Non-pigmented ciliary epithelial cell (primary cell): ENCODE measurements at regions not wholly inside any gene's neighbourhood (a gene's known extent, or its start where the extent isn't known, plus 50 kb on each side); places are given as distances from the start of the nearest gene placed in this dataset.

Source experiments
- DNase-seq: peaks from one replicate; pipeline ENCODE4 v3.0.0-alpha.2; 2010; ENCODE audit warnings: low read depth

GRCh38 chr20:48178633-48179032 lies 393.4 kb upstream of the SULF2 start:
- DNase-seq: no peak

- DNase-seq: no peak
Measured at GRCh38 chr20:48177058-48177457, 391.8 kb upstream of the SULF2 start.

GRCh38 chr20:48176139-48176538 lies 390.9 kb upstream of the SULF2 start:
- no peak for DNase-seq

GRCh38 chr20:48175261-48175660 lies 390.0 kb upstream of the SULF2 start:
- DNase-seq: no peak

GRCh38 chr20:48172357-48172702 lies 387.0 kb upstream of the SULF2 start:
- DNase-seq: no peak

GRCh38 chr20:48171626-48172356 lies 386.5 kb upstream of the SULF2 start:
- DNase-seq: no peak

- no peak for DNase-seq
Measured at GRCh38 chr20:48171071-48171470, 385.8 kb upstream of the SULF2 start.

- DNase-seq: no peak
Measured at GRCh38 chr20:48170625-48171024, 385.3 kb upstream of the SULF2 start.

GRCh38 chr20:48169650-48170225 lies 384.5 kb upstream of the SULF2 start:
- DNase-seq: no peak

GRCh38 chr20:48166082-48166835 lies 381.0 kb upstream of the SULF2 start:
- no peak for DNase-seq

- no peak for DNase-seq
Measured at GRCh38 chr20:48165401-48165685, 380.1 kb upstream of the SULF2 start.

GRCh38 chr20:48164566-48165400 lies 379.5 kb upstream of the SULF2 start:
- no peak for DNase-seq

- DNase-seq: no peak
Measured at GRCh38 chr20:48164034-48164433, 378.8 kb upstream of the SULF2 start.

- no peak for DNase-seq
Measured at GRCh38 chr20:48163505-48163904, 378.2 kb upstream of the SULF2 start.

GRCh38 chr20:48162621-48163020 lies 377.3 kb upstream of the SULF2 start:
- no peak for DNase-seq

GRCh38 chr20:48159145-48160008 lies 374.1 kb upstream of the SULF2 start:
- no peak for DNase-seq

GRCh38 chr20:48158014-48158413 lies 372.7 kb upstream of the SULF2 start:
- DNase-seq: no peak

- no peak for DNase-seq
Measured at GRCh38 chr20:48156951-48157700, 371.8 kb upstream of the SULF2 start.

- DNase-seq: no peak
Measured at GRCh38 chr20:48156521-48156920, 371.2 kb upstream of the SULF2 start.

GRCh38 chr20:48155268-48155667 lies 370.0 kb upstream of the SULF2 start:
- DNase-seq: no peak
